HCT116 (cell line): ENCODE measurements at regions not wholly inside any gene's neighbourhood (a gene's known extent, or its start where the extent isn't known, plus 50 kb on each side); places are given as distances from the start of the nearest gene placed in this dataset.

Experiments
- CEBPB ChIP-seq: IDR thresholded peaks from 2 replicates; pipeline ENCODE4 v1.6.1; 2012; ENCODE audit warnings: low read depth
- EZH2 ChIP-seq: fragments of 200-600 bp; sonication (generic); IDR thresholded peaks from 2 replicates; pipeline ENCODE4 v1.6.1; 2017; ENCODE audit warnings: antibody characterized with exemption, mixed run types
- EZH2phosphoT487 ChIP-seq: fragments of 200-600 bp; IDR thresholded peaks from 2 replicates; pipeline ENCODE4 v1.6.1; 2018; ENCODE audit warnings: antibody characterized with exemption, borderline replicate concordance
- POLR2A ChIP-seq: IDR thresholded peaks from 2 replicates; pipeline ENCODE4 v1.7.0; 2011; ENCODE audit warnings: borderline replicate concordance; ENCODE audit not compliant: insufficient read depth, insufficient read length; ENCODE audit errors: extremely low read depth
- TF ChIP-seq, protein P1 (sequence below), 3 experiments: fragments of 200-600 bp in 1 of 3; sonication (generic) in 1 of 3; IDR thresholded peaks in 2 of 3; conservative IDR thresholded peaks in 1 of 3; 2 replicates each; pipeline ENCODE4 v1.5.1; 2012 to 2017; ENCODE audit warnings: low read depth in 2 of 3, low read length in 2 of 3, antibody characterized with exemption in 1 of 3, borderline replicate concordance in 1 of 3, control low read depth in 1 of 3, mild to moderate bottlenecking in 1 of 3, mixed read lengths in 1 of 3, mixed run types in 1 of 3, moderate library complexity in 1 of 3; ENCODE audit not compliant: insufficient read depth in 1 of 3
- TF ChIP-seq, protein P2 (sequence below): IDR thresholded peaks from 2 replicates; pipeline ENCODE4 v1.6.1; 2011; ENCODE audit warnings: mild to moderate bottlenecking, low read length, moderate library complexity; ENCODE audit not compliant: insufficient replicate concordance; ENCODE audit errors: extremely low read depth
- TF ChIP-seq, protein P3 (sequence below): IDR thresholded peaks from 2 replicates; pipeline ENCODE4 v1.6.1; 2012; ENCODE audit warnings: low read depth

DNA sequence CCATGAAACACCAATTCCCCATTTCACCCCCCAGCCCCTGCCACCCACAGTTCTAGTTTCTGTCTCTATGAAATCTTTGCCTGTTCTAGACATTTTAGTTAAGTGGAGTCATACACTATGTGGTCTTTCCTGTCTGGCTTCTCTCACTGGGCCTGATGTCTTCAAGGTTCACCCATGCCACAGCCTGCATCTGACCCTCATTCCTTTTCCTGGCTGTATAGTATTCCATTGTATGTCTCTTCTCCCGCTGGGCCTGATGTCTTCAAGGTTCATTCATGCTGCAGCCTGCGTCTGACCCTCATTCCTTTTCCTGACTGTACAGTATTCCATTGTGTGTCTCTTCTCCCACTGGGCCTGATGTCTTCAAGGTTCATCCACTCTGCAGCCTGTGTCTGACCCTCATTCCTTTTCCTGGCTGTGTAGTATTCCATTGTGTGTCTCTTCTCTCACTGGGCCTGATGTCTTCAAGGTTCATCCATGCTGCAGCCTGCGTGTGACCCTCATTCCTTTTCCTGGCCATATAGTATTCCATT lies 191.7 kb downstream of the CRLF2 start:
- TF ChIP-seq, protein P1, sequence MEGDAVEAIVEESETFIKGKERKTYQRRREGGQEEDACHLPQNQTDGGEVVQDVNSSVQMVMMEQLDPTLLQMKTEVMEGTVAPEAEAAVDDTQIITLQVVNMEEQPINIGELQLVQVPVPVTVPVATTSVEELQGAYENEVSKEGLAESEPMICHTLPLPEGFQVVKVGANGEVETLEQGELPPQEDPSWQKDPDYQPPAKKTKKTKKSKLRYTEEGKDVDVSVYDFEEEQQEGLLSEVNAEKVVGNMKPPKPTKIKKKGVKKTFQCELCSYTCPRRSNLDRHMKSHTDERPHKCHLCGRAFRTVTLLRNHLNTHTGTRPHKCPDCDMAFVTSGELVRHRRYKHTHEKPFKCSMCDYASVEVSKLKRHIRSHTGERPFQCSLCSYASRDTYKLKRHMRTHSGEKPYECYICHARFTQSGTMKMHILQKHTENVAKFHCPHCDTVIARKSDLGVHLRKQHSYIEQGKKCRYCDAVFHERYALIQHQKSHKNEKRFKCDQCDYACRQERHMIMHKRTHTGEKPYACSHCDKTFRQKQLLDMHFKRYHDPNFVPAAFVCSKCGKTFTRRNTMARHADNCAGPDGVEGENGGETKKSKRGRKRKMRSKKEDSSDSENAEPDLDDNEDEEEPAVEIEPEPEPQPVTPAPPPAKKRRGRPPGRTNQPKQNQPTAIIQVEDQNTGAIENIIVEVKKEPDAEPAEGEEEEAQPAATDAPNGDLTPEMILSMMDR (IDR thresholded peaks at IDR 0.05 in 2 of 3, conservative IDR thresholded peaks at IDR 0.05 in 1 of 3; ENCODE audit: borderline replicate concordance in 1 of 3, insufficient read depth in 1 of 3, low read depth in 2 of 3, low read length in 2 of 3), result no peak
- TF ChIP-seq EZH2phosphoT487 (no peak), EZH2 (no peak), POLR2A (no peak), CEBPB (no peak)
- TF ChIP-seq, protein P2, sequence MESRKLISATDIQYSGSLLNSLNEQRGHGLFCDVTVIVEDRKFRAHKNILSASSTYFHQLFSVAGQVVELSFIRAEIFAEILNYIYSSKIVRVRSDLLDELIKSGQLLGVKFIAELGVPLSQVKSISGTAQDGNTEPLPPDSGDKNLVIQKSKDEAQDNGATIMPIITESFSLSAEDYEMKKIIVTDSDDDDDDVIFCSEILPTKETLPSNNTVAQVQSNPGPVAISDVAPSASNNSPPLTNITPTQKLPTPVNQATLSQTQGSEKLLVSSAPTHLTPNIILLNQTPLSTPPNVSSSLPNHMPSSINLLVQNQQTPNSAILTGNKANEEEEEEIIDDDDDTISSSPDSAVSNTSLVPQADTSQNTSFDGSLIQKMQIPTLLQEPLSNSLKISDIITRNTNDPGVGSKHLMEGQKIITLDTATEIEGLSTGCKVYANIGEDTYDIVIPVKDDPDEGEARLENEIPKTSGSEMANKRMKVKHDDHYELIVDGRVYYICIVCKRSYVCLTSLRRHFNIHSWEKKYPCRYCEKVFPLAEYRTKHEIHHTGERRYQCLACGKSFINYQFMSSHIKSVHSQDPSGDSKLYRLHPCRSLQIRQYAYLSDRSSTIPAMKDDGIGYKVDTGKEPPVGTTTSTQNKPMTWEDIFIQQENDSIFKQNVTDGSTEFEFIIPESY, result no peak
- TF ChIP-seq, protein P3, sequence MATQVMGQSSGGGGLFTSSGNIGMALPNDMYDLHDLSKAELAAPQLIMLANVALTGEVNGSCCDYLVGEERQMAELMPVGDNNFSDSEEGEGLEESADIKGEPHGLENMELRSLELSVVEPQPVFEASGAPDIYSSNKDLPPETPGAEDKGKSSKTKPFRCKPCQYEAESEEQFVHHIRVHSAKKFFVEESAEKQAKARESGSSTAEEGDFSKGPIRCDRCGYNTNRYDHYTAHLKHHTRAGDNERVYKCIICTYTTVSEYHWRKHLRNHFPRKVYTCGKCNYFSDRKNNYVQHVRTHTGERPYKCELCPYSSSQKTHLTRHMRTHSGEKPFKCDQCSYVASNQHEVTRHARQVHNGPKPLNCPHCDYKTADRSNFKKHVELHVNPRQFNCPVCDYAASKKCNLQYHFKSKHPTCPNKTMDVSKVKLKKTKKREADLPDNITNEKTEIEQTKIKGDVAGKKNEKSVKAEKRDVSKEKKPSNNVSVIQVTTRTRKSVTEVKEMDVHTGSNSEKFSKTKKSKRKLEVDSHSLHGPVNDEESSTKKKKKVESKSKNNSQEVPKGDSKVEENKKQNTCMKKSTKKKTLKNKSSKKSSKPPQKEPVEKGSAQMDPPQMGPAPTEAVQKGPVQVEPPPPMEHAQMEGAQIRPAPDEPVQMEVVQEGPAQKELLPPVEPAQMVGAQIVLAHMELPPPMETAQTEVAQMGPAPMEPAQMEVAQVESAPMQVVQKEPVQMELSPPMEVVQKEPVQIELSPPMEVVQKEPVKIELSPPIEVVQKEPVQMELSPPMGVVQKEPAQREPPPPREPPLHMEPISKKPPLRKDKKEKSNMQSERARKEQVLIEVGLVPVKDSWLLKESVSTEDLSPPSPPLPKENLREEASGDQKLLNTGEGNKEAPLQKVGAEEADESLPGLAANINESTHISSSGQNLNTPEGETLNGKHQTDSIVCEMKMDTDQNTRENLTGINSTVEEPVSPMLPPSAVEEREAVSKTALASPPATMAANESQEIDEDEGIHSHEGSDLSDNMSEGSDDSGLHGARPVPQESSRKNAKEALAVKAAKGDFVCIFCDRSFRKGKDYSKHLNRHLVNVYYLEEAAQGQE, result no peak
